ENCODE measurements at regions not wholly inside any gene's neighbourhood (a gene's known extent, or its start where the extent isn't known, plus 50 kb on each side); places are given as distances from the start of the nearest gene placed in this dataset.

- ATAC-seq: no peak
- Mint-ChIP-seq H3K4me1 (no peaks in the 10 kb centered on the region), H3K27ac (no peak overlapping the region), H3K27me3 (peaks cover 5% of the 10 kb centered on the region), H3K4me3 (no peak overlapping the region), H3K36me3 (ENCODE audit: low read depth) (no peaks in the 10 kb centered on the region)
- no peaks in the 10 kb centered on the region for H3K9me3 ChIP-seq (ENCODE audit: control insufficient read depth, low read length, poor library complexity, severe bottlenecking)
- no peak for DNase-seq
Measured at GRCh38 chr3:15942462-15942861, 144.7 kb upstream of the ANKRD28 start.

DNA sequence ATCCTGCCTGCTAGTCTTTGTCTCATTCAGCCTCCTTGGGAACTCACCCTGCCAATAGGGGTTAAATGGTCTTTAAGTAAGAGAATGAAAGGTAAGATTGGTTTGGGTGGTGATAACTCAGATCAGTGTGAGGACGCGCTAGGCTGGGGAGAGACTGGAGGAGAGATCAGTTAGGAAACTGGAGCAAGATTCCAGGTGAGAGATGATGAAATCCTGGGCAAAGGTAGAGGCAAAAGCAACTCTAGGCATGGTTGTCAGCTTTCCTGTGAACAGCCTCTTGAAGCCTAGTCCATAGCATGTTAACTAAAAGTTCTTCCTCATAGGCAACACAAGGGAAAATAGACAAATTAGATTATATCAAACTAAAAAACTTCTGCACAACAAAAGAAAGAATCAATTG is 145.2 kb upstream of the ANKRD28 start:
- no peak for ATAC-seq
- no peak for DNase-seq
- H3K9me3 ChIP-seq (ENCODE audit: control insufficient read depth, low read length, poor library complexity, severe bottlenecking): no peaks in the 10 kb centered on the region
- H3K4me1 Mint-ChIP-seq: no peaks in the 10 kb centered on the region
- H3K4me3 Mint-ChIP-seq: no peak overlapping the region
- H3K27me3 Mint-ChIP-seq: peaks cover 4% of the 10 kb centered on the region
- H3K27ac Mint-ChIP-seq: no peak overlapping the region
- H3K36me3 Mint-ChIP-seq (ENCODE audit: low read depth): no peaks in the 10 kb centered on the region

DNA sequence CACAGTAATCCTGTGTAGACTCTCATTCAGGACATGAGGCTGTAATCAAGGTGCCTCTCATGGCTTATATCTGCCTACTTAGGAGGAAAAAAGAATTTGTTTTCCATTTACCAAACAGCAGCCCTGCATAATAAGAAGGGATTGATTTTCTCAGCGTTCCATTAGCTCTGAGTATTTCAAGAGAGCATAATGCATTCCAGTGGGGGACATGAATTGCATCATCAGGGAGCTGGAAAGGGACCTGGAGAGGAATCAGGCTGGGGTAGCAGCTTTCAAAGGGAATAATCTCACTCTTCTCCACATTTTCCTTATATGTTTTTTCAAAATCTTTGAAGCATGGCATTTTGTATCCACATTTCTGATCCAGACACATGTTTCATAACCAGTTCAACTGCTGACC is 150.6 kb upstream of the ANKRD28 start:
- peaks cover 4% of the 10 kb centered on the region for H3K36me3 Mint-ChIP-seq (ENCODE audit: low read depth)

GRCh38 chr3:15952543-15953175 is 154.9 kb upstream of the ANKRD28 start:
- ATAC-seq: no peak
- no peak overlapping the region for H3K27ac Mint-ChIP-seq
- H3K9me3 ChIP-seq (ENCODE audit: control insufficient read depth, low read length, poor library complexity, severe bottlenecking): no peaks in the 10 kb centered on the region
- peaks cover 4% of the 10 kb centered on the region for H3K27me3 Mint-ChIP-seq
- H3K4me1 Mint-ChIP-seq: no peaks in the 10 kb centered on the region
- no peak for DNase-seq
- peaks cover 4% of the 10 kb centered on the region for H3K36me3 Mint-ChIP-seq (ENCODE audit: low read depth)
- no peak overlapping the region for H3K4me3 Mint-ChIP-seq

More for the DNA sequence above, 150.6 kb upstream of the ANKRD28 start:
- H3K27me3 Mint-ChIP-seq: no peaks in the 10 kb centered on the region
- no peak overlapping the region for H3K27ac Mint-ChIP-seq
- no peaks in the 10 kb centered on the region for H3K9me3 ChIP-seq (ENCODE audit: control insufficient read depth, low read length, poor library complexity, severe bottlenecking)
- ATAC-seq (no peak), DNase-seq (no peak)
- H3K4me3 Mint-ChIP-seq: no peak overlapping the region
- H3K4me1 Mint-ChIP-seq: no peaks in the 10 kb centered on the region

DNA sequence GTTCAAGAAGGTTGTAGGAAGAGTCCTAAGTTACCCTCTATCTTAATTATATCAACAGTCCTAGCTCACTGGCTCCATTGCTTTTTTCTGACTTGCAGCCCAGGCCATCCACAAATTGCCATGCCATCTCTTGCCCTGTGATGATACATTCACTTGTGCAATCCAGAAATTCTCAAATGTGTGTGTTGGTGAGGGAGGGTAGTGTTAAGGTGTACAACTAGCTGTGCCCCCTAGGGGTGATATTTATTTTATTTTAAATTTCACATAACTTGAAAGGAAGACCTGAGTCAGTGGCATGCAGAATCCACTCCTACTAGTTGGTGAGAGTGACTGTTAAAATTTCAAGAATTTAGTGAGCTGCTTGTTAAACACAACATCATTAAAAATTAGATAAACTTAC is 156.1 kb upstream of the ANKRD28 start:
- peaks cover 4% of the 10 kb centered on the region for H3K36me3 Mint-ChIP-seq (ENCODE audit: low read depth)
- DNase-seq (no peak), ATAC-seq (no peak)
- H3K27me3 Mint-ChIP-seq: peaks cover 4% of the 10 kb centered on the region
- no peaks in the 10 kb centered on the region for H3K4me1 Mint-ChIP-seq
- no peak overlapping the region for H3K27ac Mint-ChIP-seq
- H3K9me3 ChIP-seq (ENCODE audit: control insufficient read depth, low read length, poor library complexity, severe bottlenecking): no peaks in the 10 kb centered on the region
- H3K4me3 Mint-ChIP-seq: no peak overlapping the region

- peaks cover 3% of the 10 kb centered on the region for H3K36me3 Mint-ChIP-seq (ENCODE audit: low read depth)
- H3K4me3 Mint-ChIP-seq: no peak overlapping the region
- DNase-seq (no peak), ATAC-seq (no peak)
- no peaks in the 10 kb centered on the region for H3K9me3 ChIP-seq (ENCODE audit: control insufficient read depth, low read length, poor library complexity, severe bottlenecking)
- H3K27ac Mint-ChIP-seq: no peak overlapping the region
- H3K4me1 Mint-ChIP-seq: no peaks in the 10 kb centered on the region
- peaks cover 4% of the 10 kb centered on the region for H3K27me3 Mint-ChIP-seq
Measured at GRCh38 chr3:15955968-15956367, 158.2 kb upstream of the ANKRD28 start.

- Mint-ChIP-seq H3K27ac (no peak overlapping the region), H3K36me3 (ENCODE audit: low read depth) (peaks cover 3% of the 10 kb centered on the region), H3K27me3 (peaks cover 9% of the 10 kb centered on the region), H3K4me1 (no peaks in the 10 kb centered on the region), H3K4me3 (no peak overlapping the region)
- no peak for DNase-seq
- ATAC-seq: no peak
- no peaks in the 10 kb centered on the region for H3K9me3 ChIP-seq (ENCODE audit: control insufficient read depth, low read length, poor library complexity, severe bottlenecking)
Measured at GRCh38 chr3:15958692-15959433, 161.1 kb upstream of the ANKRD28 start.

GRCh38 chr3:15959434-15959811 is 161.6 kb upstream of the ANKRD28 start:
- ATAC-seq (no peak), DNase-seq (no peak)
- H3K9me3 ChIP-seq (ENCODE audit: control insufficient read depth, low read length, poor library complexity, severe bottlenecking): no peaks in the 10 kb centered on the region
- H3K4me1 Mint-ChIP-seq: no peaks in the 10 kb centered on the region
- H3K36me3 Mint-ChIP-seq (ENCODE audit: low read depth): peaks cover 3% of the 10 kb centered on the region
- no peak overlapping the region for H3K27ac Mint-ChIP-seq
- peaks cover 9% of the 10 kb centered on the region for H3K27me3 Mint-ChIP-seq
- H3K4me3 Mint-ChIP-seq: no peak overlapping the region

- no peaks in the 10 kb centered on the region for H3K4me1 Mint-ChIP-seq
- H3K4me3 Mint-ChIP-seq: no peak overlapping the region
- no peak for ATAC-seq
- H3K27ac Mint-ChIP-seq: no peak overlapping the region
- H3K9me3 ChIP-seq (ENCODE audit: control insufficient read depth, low read length, poor library complexity, severe bottlenecking): no peaks in the 10 kb centered on the region
- peaks cover 5% of the 10 kb centered on the region for H3K27me3 Mint-ChIP-seq
- peaks cover 3% of the 10 kb centered on the region for H3K36me3 Mint-ChIP-seq (ENCODE audit: low read depth)
- no peak for DNase-seq
Measured at GRCh38 chr3:15964605-15965442, 167.0 kb upstream of the ANKRD28 start.

DNA sequence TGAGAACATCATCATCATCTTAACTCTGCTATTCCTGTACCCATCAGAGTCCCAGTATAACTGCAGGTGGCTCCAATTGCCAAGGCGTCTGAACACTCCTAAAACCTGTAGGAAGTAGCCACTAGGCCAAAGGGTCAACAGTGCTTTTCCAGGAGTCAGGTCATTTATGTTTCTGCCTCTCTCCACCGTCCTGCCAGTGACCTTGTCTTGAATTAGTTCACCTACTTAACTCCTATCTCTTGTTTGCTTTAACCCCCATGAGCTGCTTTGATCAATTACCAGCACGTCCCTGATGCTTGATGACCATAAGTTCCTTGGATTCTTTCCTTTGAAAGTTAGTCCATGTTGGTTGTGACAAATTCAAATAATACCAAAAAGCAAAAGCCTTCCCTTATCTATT is 169.8 kb upstream of the ANKRD28 start:
- Mint-ChIP-seq H3K4me3 (no peak overlapping the region), H3K27me3 (peaks cover 5% of the 10 kb centered on the region), H3K27ac (no peak overlapping the region), H3K36me3 (ENCODE audit: low read depth) (no peaks in the 10 kb centered on the region), H3K4me1 (no peaks in the 10 kb centered on the region)
- no peak for DNase-seq
- H3K9me3 ChIP-seq (ENCODE audit: control insufficient read depth, low read length, poor library complexity, severe bottlenecking): no peaks in the 10 kb centered on the region
- ATAC-seq: no peak

GRCh38 chr3:15969874-15970640 is 172.3 kb upstream of the ANKRD28 start:
- DNase-seq (no peak), ATAC-seq (no peak)
- H3K27ac Mint-ChIP-seq: no peak overlapping the region
- no peaks in the 10 kb centered on the region for H3K9me3 ChIP-seq (ENCODE audit: control insufficient read depth, low read length, poor library complexity, severe bottlenecking)
- H3K36me3 Mint-ChIP-seq (ENCODE audit: low read depth): no peaks in the 10 kb centered on the region
- H3K27me3 Mint-ChIP-seq: peaks cover 18% of the 10 kb centered on the region
- no peak overlapping the region for H3K4me3 Mint-ChIP-seq
- peaks cover 2% of the 10 kb centered on the region for H3K4me1 Mint-ChIP-seq

DNA sequence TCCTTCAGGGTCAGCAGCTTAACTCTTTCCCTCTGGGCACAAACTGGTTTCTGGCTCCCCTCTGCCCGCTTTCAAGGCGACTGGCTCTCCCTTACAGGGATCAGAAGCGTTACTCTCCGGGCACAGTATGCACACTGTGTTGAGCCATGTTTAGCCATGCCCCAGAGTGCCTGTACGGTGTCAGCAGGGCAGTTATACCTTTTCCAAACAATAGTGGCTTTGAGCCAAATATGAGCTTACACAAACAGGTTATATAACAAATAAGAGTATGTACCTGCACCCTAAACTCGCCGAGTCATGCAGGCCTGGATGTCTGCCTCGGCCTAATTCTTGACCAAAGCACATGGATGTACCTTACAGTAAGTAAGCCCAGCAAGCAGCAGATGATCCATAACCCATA is 175.6 kb upstream of the ANKRD28 start:
- no peak for ATAC-seq
- H3K4me1 Mint-ChIP-seq: peaks cover 2% of the 10 kb centered on the region
- no peaks in the 10 kb centered on the region for H3K36me3 Mint-ChIP-seq (ENCODE audit: low read depth)
- H3K27ac Mint-ChIP-seq: no peak overlapping the region
- no peak overlapping the region for H3K4me3 Mint-ChIP-seq
- H3K27me3 Mint-ChIP-seq: peaks cover 24% of the 10 kb centered on the region
- H3K9me3 ChIP-seq (ENCODE audit: control insufficient read depth, low read length, poor library complexity, severe bottlenecking): no peaks in the 10 kb centered on the region
- no peak for DNase-seq

DNA sequence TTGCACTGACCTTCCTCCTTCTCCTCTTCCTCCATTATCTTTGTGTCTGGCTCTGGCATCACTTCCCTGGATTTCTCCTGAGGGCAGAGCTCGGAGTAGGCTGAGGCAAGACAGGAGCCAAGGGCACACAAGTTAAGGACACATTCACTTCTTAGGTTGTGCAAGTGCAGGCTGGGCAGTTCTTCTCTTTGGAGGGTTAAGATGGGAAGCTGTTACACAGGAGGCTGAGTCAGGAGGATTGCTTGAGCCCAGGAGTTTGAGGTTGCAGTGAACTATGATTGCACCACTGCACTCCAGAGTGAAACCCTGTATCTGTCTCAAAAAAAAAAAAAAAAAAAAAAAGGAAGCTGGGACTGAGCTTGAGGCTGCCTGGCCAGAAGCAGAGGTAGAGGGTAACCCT is 176.2 kb upstream of the ANKRD28 start:
- Mint-ChIP-seq H3K4me1 (peaks cover 2% of the 10 kb centered on the region), H3K4me3 (no peak overlapping the region), H3K27me3 (peaks cover 24% of the 10 kb centered on the region), H3K27ac (no peak overlapping the region), H3K36me3 (ENCODE audit: low read depth) (no peaks in the 10 kb centered on the region)
- H3K9me3 ChIP-seq (ENCODE audit: control insufficient read depth, low read length, poor library complexity, severe bottlenecking): no peaks in the 10 kb centered on the region
- DNase-seq (no peak), ATAC-seq (no peak)
